ENCODE measurements at regions not wholly inside any gene's neighbourhood (a gene's known extent, or its start where the extent isn't known, plus 50 kb on each side); places are given as distances from the start of the nearest gene placed in this dataset.

GRCh38 chr5:100252037-100252436, 283.1 kb upstream of the FAM174A start:
- Histone ChIP-seq H3K36me3 (replicated peaks in 1 of 2; ENCODE audit: control insufficient read depth in 1 of 2, insufficient read depth in 2 of 2, low read length in 2 of 2) (no peaks in the 10 kb centered on the region), H3K9me3 (replicated peaks in 1 of 2; ENCODE audit: control insufficient read depth in 1 of 2, insufficient read depth in 1 of 2, low read length in 2 of 2) (no peaks in the 10 kb centered on the region), H3K27ac (ENCODE audit: low read depth in 1 of 2, low read length in 2 of 2) (no peak overlapping the region), H3K4me2 (replicated peaks; ENCODE audit: extremely low read depth, low read length, poor library complexity, severe bottlenecking) (no peak overlapping the region), H2AFZ (ENCODE audit: insufficient read depth, low read depth, low read length, poor library complexity, severe bottlenecking) (no peak overlapping the region), H4K20me1 (ENCODE audit: insufficient read depth, low read length) (no peaks in the 10 kb centered on the region), H3K4me3 (replicated peaks in 1 of 3; ENCODE audit: low read depth in 2 of 3, low read length in 3 of 3) (no peak overlapping the region), H3K4me1 (ENCODE audit: control insufficient read depth in 1 of 2, insufficient read depth in 2 of 2, low read length in 2 of 2) (no peaks in the 10 kb centered on the region), H3K9ac (ENCODE audit: insufficient read depth, low read length, poor library complexity, severe bottlenecking) (no peak overlapping the region), H3K79me2 (ENCODE audit: insufficient read depth, low read length) (no peaks in the 10 kb centered on the region), H3K27me3 (ENCODE audit: control insufficient read depth in 2 of 2, insufficient read depth in 2 of 2, low read length in 2 of 2) (no peaks in the 10 kb centered on the region)
- WGBS (ENCODE audit: insufficient coverage): no CpG with 5 or more reads among the region's 3 CpGs
- no peak overlapping the region for H3K4me3 Mint-ChIP-seq
- no peak for TF ChIP-seq CTCF (IDR thresholded peaks at IDR 0.05)
- peaks cover 0 to 3% (median 0%) of the 10 kb centered on the region in 3 donors for H3K27me3 Mint-ChIP-seq (ENCODE audit: low read depth in 3 of 3)
- intact Hi-C loops (cut with micrococcal nuclease): no loop called here
- DNase-seq: no peak
- no peaks in the 10 kb centered on the region for H3K4me1 Mint-ChIP-seq
- H3K27ac Mint-ChIP-seq: no peak overlapping the region
- H3K36me3 Mint-ChIP-seq: no peaks in the 10 kb centered on the region
- peaks cover 0 to 8% (median 2%) of the 10 kb centered on the region in 7 donors for H3K9me3 Mint-ChIP-seq

GRCh38 chr5:100249884-100250269, 285.3 kb upstream of the FAM174A start:
- no peak overlapping the region for H3K27ac Mint-ChIP-seq
- Histone ChIP-seq H3K9me3 (replicated peaks in 1 of 2; ENCODE audit: control insufficient read depth in 1 of 2, insufficient read depth in 1 of 2, low read length in 2 of 2) (no peaks in the 10 kb centered on the region), H3K4me2 (replicated peaks; ENCODE audit: extremely low read depth, low read length, poor library complexity, severe bottlenecking) (no peak overlapping the region), H3K9ac (ENCODE audit: insufficient read depth, low read length, poor library complexity, severe bottlenecking) (no peak overlapping the region), H3K4me3 (replicated peaks in 1 of 3; ENCODE audit: low read depth in 2 of 3, low read length in 3 of 3) (no peak overlapping the region), H3K27me3 (ENCODE audit: control insufficient read depth in 2 of 2, insufficient read depth in 2 of 2, low read length in 2 of 2) (no peaks in the 10 kb centered on the region), H4K20me1 (ENCODE audit: insufficient read depth, low read length) (no peaks in the 10 kb centered on the region), H3K27ac (ENCODE audit: low read depth in 1 of 2, low read length in 2 of 2) (no peak overlapping the region), H3K4me1 (ENCODE audit: control insufficient read depth in 1 of 2, insufficient read depth in 2 of 2, low read length in 2 of 2) (no peaks in the 10 kb centered on the region), H2AFZ (ENCODE audit: insufficient read depth, low read depth, low read length, poor library complexity, severe bottlenecking) (no peak overlapping the region), H3K36me3 (replicated peaks in 1 of 2; ENCODE audit: control insufficient read depth in 1 of 2, insufficient read depth in 2 of 2, low read length in 2 of 2) (no peaks in the 10 kb centered on the region), H3K79me2 (ENCODE audit: insufficient read depth, low read length) (no peaks in the 10 kb centered on the region)
- WGBS (ENCODE audit: insufficient coverage): 85% methylated on average over 2 of the region's 2 CpGs
- intact Hi-C loops (cut with micrococcal nuclease): no loop called here
- no peak overlapping the region for H3K4me3 Mint-ChIP-seq
- H3K36me3 Mint-ChIP-seq: no peaks in the 10 kb centered on the region
- no peaks in the 10 kb centered on the region for H3K4me1 Mint-ChIP-seq
- H3K9me3 Mint-ChIP-seq: peaks cover 0 to 12% (median 2%) of the 10 kb centered on the region in 7 donors
- no peak for TF ChIP-seq CTCF (IDR thresholded peaks at IDR 0.05)
- DNase-seq: no peak
- peaks cover 0 to 3% (median 0%) of the 10 kb centered on the region in 3 donors for H3K27me3 Mint-ChIP-seq (ENCODE audit: low read depth in 3 of 3)
